Heart left ventricle (tissue), 16 donors: ENCODE measurements at regions not wholly inside any gene's neighbourhood (a gene's known extent, or its start where the extent isn't known, plus 50 kb on each side); places are given as distances from the start of the nearest gene placed in this dataset.

Source experiments
- ATAC-seq, 4 donors: fragments of 200-7000 bp; cut with Tn5 transposase; one replicate each; pipeline ENCODE4 v1.9.1; 2020 to 2022; ENCODE audit warnings: moderate library complexity in 4 of 4, mild to moderate bottlenecking in 3 of 4, moderate number of reproducible peaks in 1 of 4
- DNase-seq, 5 donors: peaks; one replicate each; pipeline ENCODE4 v3.0.0-alpha.2; 2020
- H3K27ac ChIP-seq, 12 donors: fragments of 200-600 bp; sonication (generic) in 4 of 12; one replicate each; pipeline versions ENCODE4 v1.5.0 to v1.8.0; 2016 to 2022; ENCODE audit warnings: mild to moderate bottlenecking in 2 of 12
- H3K27me3 ChIP-seq, 9 donors: fragments of 200-600 bp; sonication (generic) in 2 of 9; one replicate each; pipeline versions ENCODE4 v1.5.1 to v1.8.0; 2016 to 2022; ENCODE audit warnings: mild to moderate bottlenecking in 3 of 9
- H3K36me3 ChIP-seq, 9 donors: fragments of 200-600 bp; sonication (generic) in 2 of 9; one replicate each; pipeline versions ENCODE4 v1.5.0 to v1.8.0; 2018 to 2022; ENCODE audit warnings: mild to moderate bottlenecking in 2 of 9
- H3K4me1 ChIP-seq, 12 donors: fragments of 200-600 bp; sonication (generic) in 4 of 12; one replicate each; pipeline versions ENCODE4 v1.5.0 to v1.8.0; 2016 to 2022; ENCODE audit warnings: mild to moderate bottlenecking in 3 of 12
- H3K4me3 ChIP-seq, 12 donors: fragments of 200-600 bp; sonication (generic) in 4 of 12; one replicate each; pipeline versions ENCODE4 v1.5.0 to v1.8.0; 2017 to 2022; ENCODE audit warnings: mild to moderate bottlenecking in 9 of 12, moderate library complexity in 4 of 12
- H3K9me3 ChIP-seq, 12 donors: fragments of 200-600 bp; sonication (generic) in 4 of 12; one replicate each; pipeline versions ENCODE4 v1.5.0 to v1.8.0; 2016 to 2022; ENCODE audit warnings: mild to moderate bottlenecking in 1 of 12
- POLR2A ChIP-seq, 2 donors: fragments of 450-650 bp; IDR thresholded peaks; one replicate each; pipeline ENCODE4 v1.6.1; 2017; ENCODE audit warnings: antibody characterized with exemption in 2 of 2, mild to moderate bottlenecking in 2 of 2, moderate library complexity in 2 of 2
- WGBS, 4 donors: extraction: QIAGEN DNeasy Blood & Tissue Kit in 2 of 4; methylation state at CpG; one replicate each; pipeline versions ENCODE4 v1.1.5 to v1.1.7; 2013 to 2018; 5-methylcytosine and 5-hydroxymethylcytosine counted together
- intact Hi-C, 10 donors: fragments of 100-400 bp; cut with DNase I; formaldehyde crosslinking; loops; one replicate each; pipeline versions ENCODE4 v1.11.1 to v1.14.2; 2022
- TF ChIP-seq, protein P1 (sequence below), 12 donors: fragments of 200-600 bp; sonication (generic) in 4 of 12; IDR thresholded peaks; one replicate each; pipeline versions ENCODE4 v1.5.0 to v1.8.0; 2018 to 2022; ENCODE audit warnings: antibody characterized with exemption in 12 of 12, mild to moderate bottlenecking in 5 of 12
- donor health status: ischemic (EF 13 %, LVEDD 7.1; RV severe dilation, severe dysfunction).
- donor health status: healthy with polysubstance abuse.
- donor health status: DM: no; HTN: yes; CAD: no.
- donor health status: DM: no; HTN: no; CAD: no.
- donor health status: ischemic (EF 25% LVEDD 6.9; RV normal size, moderate dysfunction).
- donor health status: ischemic (EF 25% LVEDD 5.7; RV mildly dilated, moderate dysfunction).
- donor health status: healthy.
- donor health status: DM: yes; HTN: yes; CAD: no.
- donor health status: ischemic (EF 35%, LVEDD 5.7; RV mildly dilated, moderate dysfunction).
- donor health status: nonischemic (EF 11% LVEDD 7.7; RV severe dilation, severe dysfunction).
- donor health status: DM: yes; HTN: yes; CAD: no.
- donor health status: PGD.
- donor health status: ischemic (EF 29% LVEDD 5.4; RV normal size, mild dysfunction).
- donor health status: nonischemic (EF 23%, LVEDD 6.1; RV moderate dilation, normal function).

DNA sequence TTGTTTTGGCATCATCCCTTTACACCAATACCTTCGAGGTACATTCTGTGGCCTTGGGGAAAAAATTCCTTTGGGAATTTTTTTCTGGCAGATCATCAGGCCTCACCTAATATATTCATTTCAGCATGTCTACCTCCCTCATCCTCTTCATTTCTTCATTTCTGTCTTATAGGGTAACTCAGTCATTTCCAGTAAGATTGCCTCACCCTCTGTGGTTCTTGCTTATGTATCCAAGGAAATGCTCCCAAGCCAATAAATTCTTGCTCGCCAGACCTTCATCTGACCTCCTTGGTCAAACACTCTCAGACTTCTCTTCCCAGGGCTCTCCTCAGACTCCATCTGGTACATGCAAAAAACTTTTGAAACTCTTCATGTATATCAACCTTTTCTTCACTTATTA is 265.6 kb downstream of the TMX3 start:
- Histone ChIP-seq H3K27ac (no peak overlapping the region), H3K4me3 (no peak overlapping the region), H3K9me3 (peaks cover 0 to 8% (median 0%) of the 10 kb centered on the region in 12 donors), H3K36me3 (no peaks in the 10 kb centered on the region), H3K27me3 (no peaks in the 10 kb centered on the region), H3K4me1 (no peaks in the 10 kb centered on the region)
- TF ChIP-seq, protein P1, sequence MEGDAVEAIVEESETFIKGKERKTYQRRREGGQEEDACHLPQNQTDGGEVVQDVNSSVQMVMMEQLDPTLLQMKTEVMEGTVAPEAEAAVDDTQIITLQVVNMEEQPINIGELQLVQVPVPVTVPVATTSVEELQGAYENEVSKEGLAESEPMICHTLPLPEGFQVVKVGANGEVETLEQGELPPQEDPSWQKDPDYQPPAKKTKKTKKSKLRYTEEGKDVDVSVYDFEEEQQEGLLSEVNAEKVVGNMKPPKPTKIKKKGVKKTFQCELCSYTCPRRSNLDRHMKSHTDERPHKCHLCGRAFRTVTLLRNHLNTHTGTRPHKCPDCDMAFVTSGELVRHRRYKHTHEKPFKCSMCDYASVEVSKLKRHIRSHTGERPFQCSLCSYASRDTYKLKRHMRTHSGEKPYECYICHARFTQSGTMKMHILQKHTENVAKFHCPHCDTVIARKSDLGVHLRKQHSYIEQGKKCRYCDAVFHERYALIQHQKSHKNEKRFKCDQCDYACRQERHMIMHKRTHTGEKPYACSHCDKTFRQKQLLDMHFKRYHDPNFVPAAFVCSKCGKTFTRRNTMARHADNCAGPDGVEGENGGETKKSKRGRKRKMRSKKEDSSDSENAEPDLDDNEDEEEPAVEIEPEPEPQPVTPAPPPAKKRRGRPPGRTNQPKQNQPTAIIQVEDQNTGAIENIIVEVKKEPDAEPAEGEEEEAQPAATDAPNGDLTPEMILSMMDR (IDR thresholded peaks at IDR 0.05) = no peak
- no peak for TF ChIP-seq POLR2A (IDR thresholded peaks at IDR 0.05)
- ATAC-seq (peak in 1 of 4 donors; percentile 54), DNase-seq (no peak)
- intact Hi-C loops = no loop called here
- WGBS, 4 donors = 63 to 90% (median 78%) methylated on average over 2 of the region's 2 CpGs

DNA sequence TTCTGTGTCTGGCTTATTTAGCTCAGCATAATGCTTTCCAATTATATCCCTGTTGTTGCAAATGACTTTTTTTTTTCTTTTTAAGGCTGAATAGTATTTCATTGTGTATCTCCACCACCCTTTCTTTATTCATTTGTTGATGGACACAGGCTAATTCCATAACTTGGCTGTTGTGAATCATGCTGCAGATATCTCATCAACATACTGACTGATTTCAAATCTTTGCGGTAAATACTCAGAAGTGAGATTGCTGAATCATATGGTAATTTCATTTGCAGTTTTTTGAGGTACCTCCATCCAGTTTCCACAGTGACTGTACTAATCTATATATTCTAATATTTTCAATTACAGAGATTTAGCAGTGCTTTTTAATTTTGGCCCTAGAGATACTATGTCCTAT is 266.2 kb downstream of the TMX3 start:
- Histone ChIP-seq H3K9me3 (peaks cover 0 to 3% (median 0%) of the 10 kb centered on the region in 12 donors), H3K36me3 (no peaks in the 10 kb centered on the region), H3K4me3 (no peak overlapping the region), H3K27me3 (no peaks in the 10 kb centered on the region), H3K27ac (no peak overlapping the region), H3K4me1 (no peaks in the 10 kb centered on the region)
- ATAC-seq = no peak
- WGBS, 4 donors = 54 to 96% (median 87%) methylated on average over 1 of the region's 1 CpG
- no peak for DNase-seq
- TF ChIP-seq, protein P1 (IDR thresholded peaks at IDR 0.05) = no peak
- TF ChIP-seq POLR2A (IDR thresholded peaks at IDR 0.05) = no peak
- intact Hi-C loops = no loop called here

DNA sequence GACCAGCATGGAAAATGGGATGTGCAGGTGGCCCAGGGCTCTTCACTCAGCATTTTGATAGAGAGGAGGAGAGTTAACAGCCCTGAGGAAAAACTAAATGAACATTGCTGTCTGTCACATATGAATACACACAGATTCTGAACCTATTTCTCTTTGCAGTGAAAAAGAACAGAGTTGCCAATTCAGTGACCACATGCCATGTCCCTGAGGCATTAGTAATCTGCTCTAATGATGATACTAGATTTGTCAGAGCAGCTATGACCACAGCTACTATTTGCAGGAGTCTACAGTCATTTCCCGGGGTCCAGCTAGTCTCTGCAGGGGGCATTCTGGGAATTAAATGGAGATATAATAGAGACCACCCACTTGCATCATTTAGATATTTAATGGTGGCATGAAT is 267.6 kb downstream of the TMX3 start:
- Histone ChIP-seq H3K9me3 (no peaks in the 10 kb centered on the region), H3K27ac (no peak overlapping the region), H3K27me3 (no peaks in the 10 kb centered on the region), H3K36me3 (no peaks in the 10 kb centered on the region), H3K4me1 (no peaks in the 10 kb centered on the region), H3K4me3 (no peak overlapping the region)
- ATAC-seq (no peak), DNase-seq (no peak)
- 60 to 67% (median 64%) methylated on average over 1 of the region's 1 CpG for WGBS, 4 donors
- intact Hi-C loops = no loop called here
- TF ChIP-seq, protein P1 (IDR thresholded peaks at IDR 0.05) = no peak
- TF ChIP-seq POLR2A (IDR thresholded peaks at IDR 0.05) = no peak

DNA sequence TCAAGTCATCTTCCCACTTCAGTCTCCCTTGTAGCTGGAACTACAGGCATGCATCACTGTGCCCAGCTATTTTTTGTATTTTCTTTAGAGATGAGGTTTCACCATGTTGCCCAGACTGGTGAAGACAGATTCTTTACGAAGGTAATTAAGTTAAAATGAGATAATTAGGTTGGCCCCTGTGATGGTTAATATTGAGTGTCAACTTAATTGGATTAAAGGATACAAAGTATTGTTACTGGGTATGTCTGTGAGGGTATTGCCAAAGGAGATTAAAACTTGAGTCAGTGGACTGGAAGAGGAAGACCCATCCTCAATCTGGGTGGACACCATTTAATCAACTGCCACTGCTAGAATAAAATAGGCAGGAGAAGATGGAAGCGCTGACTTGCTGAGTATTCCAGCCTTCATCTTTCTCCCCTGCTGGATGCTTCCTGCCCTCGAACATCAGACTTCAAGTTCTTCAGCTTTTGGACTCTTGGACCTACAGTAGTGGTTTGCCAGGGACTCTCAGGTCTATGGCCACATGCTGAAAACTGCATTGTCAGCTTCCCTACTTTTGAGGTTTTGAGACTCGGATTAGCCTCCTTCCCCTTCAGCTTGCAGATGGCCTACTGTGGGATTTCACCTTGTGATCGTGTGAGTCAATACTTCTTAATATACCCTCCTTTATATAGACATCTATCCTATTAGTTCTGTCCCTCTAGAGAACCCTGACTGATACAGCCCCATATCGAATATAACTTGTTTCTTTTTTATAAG is 269.1 kb downstream of the TMX3 start:
- Histone ChIP-seq H3K9me3 (no peaks in the 10 kb centered on the region), H3K4me3 (no peak overlapping the region), H3K36me3 (no peaks in the 10 kb centered on the region), H3K4me1 (no peaks in the 10 kb centered on the region), H3K27ac (no peak overlapping the region), H3K27me3 (no peaks in the 10 kb centered on the region)
- DNase-seq (no peak), ATAC-seq (no peak)
- 76 to 86% (median 81%) methylated on average over 6 of the region's 6 CpGs for WGBS, 4 donors
- TF ChIP-seq, protein P1 (IDR thresholded peaks at IDR 0.05) = no peak
- TF ChIP-seq POLR2A (IDR thresholded peaks at IDR 0.05) = no peak
- intact Hi-C loops = no loop called here
